ENCODE measurements at regions not wholly inside any gene's neighbourhood (a gene's known extent, or its start where the extent isn't known, plus 50 kb on each side); places are given as distances from the start of the nearest gene placed in this dataset.

DNA sequence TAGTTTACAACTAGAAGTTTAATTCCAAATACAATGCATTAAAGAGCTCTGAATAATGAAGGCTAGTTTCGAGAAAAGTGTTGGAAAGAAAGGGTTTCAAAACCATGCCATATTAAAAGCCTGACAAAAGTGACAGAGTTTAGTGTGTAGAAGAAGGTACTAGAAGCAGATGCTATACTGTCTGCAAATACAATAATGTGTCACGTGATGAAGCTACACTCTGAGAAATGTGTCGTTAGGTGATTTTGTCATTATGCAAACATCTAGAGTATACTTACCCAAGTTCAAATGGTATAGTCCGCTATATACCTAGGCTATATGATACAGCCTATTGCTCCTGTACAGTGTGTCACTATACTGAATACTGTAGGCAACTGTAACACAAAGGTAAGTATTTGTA lies 494.1 kb downstream of the TLE1 start:
- no peaks in the 10 kb centered on the region for H3K36me3 ChIP-seq (ENCODE audit: insufficient read depth, low read depth, low read length)
- no peaks in the 10 kb centered on the region for H3K27me3 ChIP-seq (ENCODE audit: insufficient read depth, low read length)
- no peak overlapping the region for H3K27ac ChIP-seq (ENCODE audit: low read length)
- peaks cover 6% of the 10 kb centered on the region; the same call in 1 of the 2 replicates for H3K9me3 ChIP-seq (ENCODE audit: insufficient read depth, low read depth, low read length)
- H3K4me1 ChIP-seq (ENCODE audit: insufficient read depth, low read length): no peaks in the 10 kb centered on the region
- H3K9ac ChIP-seq (ENCODE audit: low read depth, low read length): no peak overlapping the region
- no peak overlapping the region for H3K4me3 ChIP-seq (ENCODE audit: low read length)

DNA sequence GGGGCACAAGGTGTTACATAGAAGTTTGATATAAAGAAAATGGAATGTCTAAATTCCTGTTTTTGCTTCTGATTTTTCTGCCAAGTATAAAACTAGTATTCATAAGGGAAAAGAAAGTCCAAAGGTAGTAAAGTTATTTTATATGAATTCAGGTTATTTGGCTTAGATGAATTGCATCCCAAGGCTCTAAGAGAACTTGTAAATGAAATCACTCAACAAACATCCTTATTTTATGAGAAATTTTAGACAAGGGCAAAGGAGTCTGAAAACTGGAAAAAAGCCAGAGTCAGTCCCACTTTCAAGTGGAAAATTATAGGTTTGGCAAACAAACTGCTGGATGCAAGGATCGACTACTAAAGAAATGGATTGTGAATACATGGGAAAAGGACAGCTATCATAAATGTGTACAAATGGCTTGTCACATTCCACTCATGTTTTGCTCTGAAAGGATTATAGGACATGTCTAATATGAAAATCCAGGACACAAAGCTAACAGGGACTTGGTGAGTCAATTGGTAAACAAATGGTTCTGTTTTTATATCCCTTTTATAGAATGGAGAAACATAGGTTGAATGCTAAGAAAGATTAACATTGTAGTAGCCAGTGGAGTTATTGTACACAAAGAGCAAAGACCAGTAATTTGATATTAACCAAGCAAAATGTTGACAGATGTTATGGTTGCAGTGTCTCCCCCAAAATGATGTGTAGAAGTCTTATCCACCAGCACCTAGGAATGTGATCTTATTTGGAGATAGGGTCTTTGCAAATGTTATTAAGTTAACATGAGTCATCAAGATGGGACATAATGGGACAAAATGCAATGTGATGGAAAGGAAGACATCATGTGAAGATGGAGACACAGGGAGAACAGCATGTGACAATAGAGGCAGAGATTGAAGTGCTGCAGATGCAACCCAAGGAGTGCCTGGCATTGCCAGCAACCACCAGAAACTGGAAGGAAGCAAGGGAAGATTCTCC lies 495.7 kb downstream of the TLE1 start:
- Histone ChIP-seq H3K27me3 (ENCODE audit: insufficient read depth, low read length) (no peaks in the 10 kb centered on the region), H3K36me3 (ENCODE audit: insufficient read depth, low read depth, low read length) (no peaks in the 10 kb centered on the region), H3K9ac (ENCODE audit: low read depth, low read length) (no peak overlapping the region), H3K4me1 (ENCODE audit: insufficient read depth, low read length) (no peaks in the 10 kb centered on the region), H3K27ac (ENCODE audit: low read length) (no peak overlapping the region), H3K4me3 (ENCODE audit: low read length) (no peak overlapping the region), H3K9me3 (ENCODE audit: insufficient read depth, low read depth, low read length) (peaks cover 6% of the 10 kb centered on the region; the same call in 1 of the 2 replicates)

DNA sequence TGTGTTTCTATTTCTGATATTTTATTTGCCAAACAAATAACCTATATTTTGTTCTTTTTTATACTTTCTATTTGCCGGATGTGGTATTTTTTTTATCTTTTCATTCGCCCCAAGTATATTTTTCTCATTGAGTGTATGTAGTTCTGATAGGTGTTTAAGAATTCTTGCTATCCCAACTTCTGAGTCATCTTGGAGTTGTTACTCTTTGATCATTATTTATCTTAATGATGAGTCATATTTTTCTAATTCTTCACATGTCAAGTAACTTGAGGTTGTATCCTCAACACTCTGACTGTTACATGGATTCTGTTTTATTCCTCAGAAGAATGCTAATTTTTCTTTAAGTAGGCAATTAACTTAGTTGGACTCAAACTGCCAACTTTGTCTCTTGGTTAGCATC lies 498.1 kb downstream of the TLE1 start:
- Histone ChIP-seq H3K4me1 (ENCODE audit: insufficient read depth, low read length) (no peaks in the 10 kb centered on the region), H3K27me3 (ENCODE audit: insufficient read depth, low read length) (no peaks in the 10 kb centered on the region), H3K9me3 (ENCODE audit: insufficient read depth, low read depth, low read length) (peaks cover 6% of the 10 kb centered on the region; the same call in 1 of the 2 replicates), H3K36me3 (ENCODE audit: insufficient read depth, low read depth, low read length) (no peaks in the 10 kb centered on the region), H3K9ac (ENCODE audit: low read depth, low read length) (no peak overlapping the region), H3K27ac (ENCODE audit: low read length) (no peak overlapping the region), H3K4me3 (ENCODE audit: low read length) (no peak overlapping the region)

DNA sequence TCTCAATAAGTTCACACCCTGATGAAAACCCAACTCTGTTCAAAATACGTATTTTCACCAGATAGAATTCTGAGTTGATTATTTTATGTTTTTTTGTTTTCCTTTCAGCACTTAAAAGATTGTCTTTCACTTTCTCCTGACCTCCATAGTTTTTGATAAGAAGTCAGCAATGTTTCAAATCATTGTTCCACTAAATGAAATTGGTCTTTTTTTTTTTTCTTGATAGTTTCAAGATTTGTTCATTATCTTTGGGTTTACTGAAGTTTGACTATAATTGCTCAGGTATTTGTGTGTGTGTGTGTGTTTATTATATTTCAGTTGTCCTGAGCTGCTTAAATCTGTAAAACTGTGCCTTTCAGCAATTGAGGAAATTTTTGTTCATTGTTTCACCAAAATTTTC lies 498.7 kb downstream of the TLE1 start:
- no peak overlapping the region for H3K4me3 ChIP-seq (ENCODE audit: low read length)
- no peaks in the 10 kb centered on the region for H3K27me3 ChIP-seq (ENCODE audit: insufficient read depth, low read length)
- no peak overlapping the region for H3K27ac ChIP-seq (ENCODE audit: low read length)

DNA sequence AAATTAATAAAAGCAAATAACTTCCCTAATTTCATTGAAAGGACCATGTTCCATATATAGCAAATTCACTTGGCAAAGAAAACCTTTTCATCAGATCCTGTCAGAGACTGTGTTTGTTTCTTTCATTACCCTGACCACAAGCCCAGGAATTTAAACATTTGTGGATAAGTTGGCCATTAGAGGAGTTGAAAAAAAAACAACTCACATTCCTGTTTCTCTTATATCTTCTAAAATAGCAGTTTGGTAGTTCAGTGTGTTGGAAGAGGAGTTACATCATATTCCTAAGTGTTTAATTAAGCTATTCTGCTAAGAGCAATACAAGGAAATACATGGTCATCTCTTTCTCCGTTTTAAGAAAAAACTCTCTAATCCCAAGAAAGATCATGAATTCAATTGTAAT lies 505.6 kb downstream of the TLE1 start:
- H3K27ac ChIP-seq (ENCODE audit: low read length): no peak overlapping the region
- H3K9ac ChIP-seq (ENCODE audit: low read depth, low read length): no peak overlapping the region
- H3K36me3 ChIP-seq (ENCODE audit: insufficient read depth, low read depth, low read length): no peaks in the 10 kb centered on the region
- H3K4me3 ChIP-seq (ENCODE audit: low read length): no peak overlapping the region
- no peaks in the 10 kb centered on the region for H3K9me3 ChIP-seq (ENCODE audit: insufficient read depth, low read depth, low read length)
- no peaks in the 10 kb centered on the region for H3K4me1 ChIP-seq (ENCODE audit: insufficient read depth, low read length)
- H3K27me3 ChIP-seq (ENCODE audit: insufficient read depth, low read length): no peaks in the 10 kb centered on the region

More for the DNA sequence above, 498.7 kb downstream of the TLE1 start:
- H3K4me1 ChIP-seq (ENCODE audit: insufficient read depth, low read length): no peaks in the 10 kb centered on the region
- H3K36me3 ChIP-seq (ENCODE audit: insufficient read depth, low read depth, low read length): no peaks in the 10 kb centered on the region
- peaks cover 6% of the 10 kb centered on the region; the same call in 1 of the 2 replicates for H3K9me3 ChIP-seq (ENCODE audit: insufficient read depth, low read depth, low read length)
- no peak overlapping the region for H3K9ac ChIP-seq (ENCODE audit: low read depth, low read length)

DNA sequence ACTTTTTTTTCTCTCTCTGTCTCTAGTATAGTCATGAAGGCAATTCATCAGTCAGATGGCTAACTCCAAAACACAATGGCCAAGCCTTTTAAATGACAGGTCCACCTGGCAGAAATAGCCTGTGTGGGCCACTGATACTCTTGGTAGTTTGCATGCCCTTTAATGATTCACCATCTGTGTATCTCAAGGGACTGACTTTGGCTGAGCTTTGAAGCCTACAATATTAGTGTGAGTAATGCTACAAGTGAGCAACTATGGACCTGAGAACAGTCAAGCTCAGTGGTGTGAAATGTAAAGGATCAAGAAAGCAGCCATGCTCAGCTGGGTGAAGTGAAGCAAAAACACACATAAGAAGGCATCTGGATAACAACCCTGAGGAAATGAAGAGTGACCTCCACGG lies 506.9 kb downstream of the TLE1 start:
- Histone ChIP-seq H3K4me1 (ENCODE audit: insufficient read depth, low read length) (no peaks in the 10 kb centered on the region), H3K9ac (ENCODE audit: low read depth, low read length) (no peak overlapping the region), H3K4me3 (ENCODE audit: low read length) (no peak overlapping the region), H3K9me3 (ENCODE audit: insufficient read depth, low read depth, low read length) (no peaks in the 10 kb centered on the region), H3K27ac (ENCODE audit: low read length) (no peak overlapping the region), H3K36me3 (ENCODE audit: insufficient read depth, low read depth, low read length) (no peaks in the 10 kb centered on the region), H3K27me3 (ENCODE audit: insufficient read depth, low read length) (no peaks in the 10 kb centered on the region)

DNA sequence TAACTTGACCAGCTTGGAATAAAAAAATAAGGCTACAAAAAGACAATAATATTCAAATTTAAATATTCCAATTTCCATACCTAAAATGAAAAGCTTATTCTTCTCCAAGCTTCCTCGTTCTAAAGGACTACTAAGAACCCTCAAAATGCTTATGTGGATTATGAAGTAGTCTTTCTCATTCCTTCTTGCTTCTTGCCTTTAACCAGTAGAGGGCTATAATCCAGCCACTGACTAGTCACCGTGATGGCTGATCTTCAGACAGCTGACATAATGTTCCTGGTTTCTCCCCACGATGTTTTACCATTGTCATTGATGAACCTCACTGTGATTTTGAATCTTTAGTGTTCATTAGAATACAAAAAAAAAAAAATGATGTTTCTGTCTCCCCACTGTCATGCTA lies 515.3 kb downstream of the TLE1 start:
- Histone ChIP-seq H3K27ac (ENCODE audit: low read length) (no peak overlapping the region), H3K9me3 (ENCODE audit: insufficient read depth, low read depth, low read length) (no peaks in the 10 kb centered on the region), H3K36me3 (ENCODE audit: insufficient read depth, low read depth, low read length) (no peaks in the 10 kb centered on the region), H3K9ac (ENCODE audit: low read depth, low read length) (no peak overlapping the region), H3K4me3 (ENCODE audit: low read length) (no peak overlapping the region), H3K4me1 (ENCODE audit: insufficient read depth, low read length) (no peaks in the 10 kb centered on the region), H3K27me3 (ENCODE audit: insufficient read depth, low read length) (no peaks in the 10 kb centered on the region)

- no peak overlapping the region for H3K4me3 ChIP-seq (ENCODE audit: low read length)
- no peaks in the 10 kb centered on the region for H3K9me3 ChIP-seq (ENCODE audit: insufficient read depth, low read depth, low read length)
- no peaks in the 10 kb centered on the region for H3K36me3 ChIP-seq (ENCODE audit: insufficient read depth, low read depth, low read length)
- H3K27ac ChIP-seq (ENCODE audit: low read length): no peak overlapping the region
- no peak overlapping the region for H3K9ac ChIP-seq (ENCODE audit: low read depth, low read length)
- H3K27me3 ChIP-seq (ENCODE audit: insufficient read depth, low read length): no peaks in the 10 kb centered on the region
- H3K4me1 ChIP-seq (ENCODE audit: insufficient read depth, low read length): no peaks in the 10 kb centered on the region
Measured at GRCh38 chr9:81171689-81172088, 517.7 kb downstream of the TLE1 start.

DNA sequence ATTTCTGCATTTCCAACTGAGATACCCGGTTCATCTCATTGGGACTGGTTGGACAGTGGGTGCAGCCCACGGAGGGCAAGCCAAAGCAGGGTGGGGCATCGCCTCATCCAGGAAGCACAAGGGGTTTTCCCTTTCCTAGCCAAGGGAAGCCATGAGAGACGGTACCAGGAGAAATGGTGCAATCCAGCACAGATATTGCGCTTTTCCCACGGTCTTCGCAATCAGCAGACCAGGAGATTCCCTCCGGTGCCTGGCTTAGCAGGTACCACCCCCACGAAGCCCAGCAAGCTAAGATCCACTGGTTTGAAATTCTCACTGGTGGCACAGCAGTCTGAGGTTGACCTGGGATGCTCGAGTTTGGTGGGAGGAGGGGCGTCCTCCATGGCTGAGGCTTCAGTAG lies 527.0 kb downstream of the TLE1 start:
- H3K9ac ChIP-seq (ENCODE audit: low read depth, low read length): no peak overlapping the region
- no peak overlapping the region for H3K27ac ChIP-seq (ENCODE audit: low read length)
- no peaks in the 10 kb centered on the region for H3K9me3 ChIP-seq (ENCODE audit: insufficient read depth, low read depth, low read length)
- H3K4me1 ChIP-seq (ENCODE audit: insufficient read depth, low read length): no peaks in the 10 kb centered on the region
- no peaks in the 10 kb centered on the region for H3K27me3 ChIP-seq (ENCODE audit: insufficient read depth, low read length)
- no peak overlapping the region for H3K4me3 ChIP-seq (ENCODE audit: low read length)
- no peaks in the 10 kb centered on the region for H3K36me3 ChIP-seq (ENCODE audit: insufficient read depth, low read depth, low read length)

DNA sequence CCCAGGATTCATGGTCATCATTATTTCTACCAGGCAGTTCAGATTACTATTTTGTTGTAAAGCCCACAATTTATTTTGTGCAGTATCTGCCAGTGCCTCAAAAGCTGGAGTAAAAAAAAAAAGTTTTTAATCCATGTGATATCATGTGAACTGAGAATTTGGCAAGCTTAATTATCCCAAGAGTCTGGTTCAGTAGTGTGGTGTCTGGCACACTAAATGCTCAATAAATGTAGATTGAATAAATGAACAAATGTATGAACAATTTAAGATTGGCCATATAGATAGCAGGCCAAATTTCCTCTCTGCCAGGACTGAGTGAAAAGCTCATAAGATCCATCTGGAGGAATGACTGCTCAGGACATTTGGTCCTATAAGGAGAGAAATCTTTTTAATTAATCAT lies 533.0 kb downstream of the TLE1 start:
- Histone ChIP-seq H3K4me3 (ENCODE audit: low read length) (no peak overlapping the region), H3K9ac (ENCODE audit: low read depth, low read length) (no peak overlapping the region), H3K36me3 (ENCODE audit: insufficient read depth, low read depth, low read length) (no peaks in the 10 kb centered on the region), H3K27me3 (ENCODE audit: insufficient read depth, low read length) (no peaks in the 10 kb centered on the region), H3K4me1 (ENCODE audit: insufficient read depth, low read length) (no peaks in the 10 kb centered on the region), H3K27ac (ENCODE audit: low read length) (no peak overlapping the region), H3K9me3 (ENCODE audit: insufficient read depth, low read depth, low read length) (no peaks in the 10 kb centered on the region)

- Histone ChIP-seq H3K9me3 (ENCODE audit: insufficient read depth, low read depth, low read length) (peaks cover 5% of the 10 kb centered on the region; the same call in 1 of the 2 replicates), H3K9ac (ENCODE audit: low read depth, low read length) (no peak overlapping the region), H3K4me3 (ENCODE audit: low read length) (no peak overlapping the region), H3K27ac (ENCODE audit: low read length) (no peak overlapping the region), H3K36me3 (ENCODE audit: insufficient read depth, low read depth, low read length) (no peaks in the 10 kb centered on the region), H3K27me3 (ENCODE audit: insufficient read depth, low read length) (no peaks in the 10 kb centered on the region), H3K4me1 (ENCODE audit: insufficient read depth, low read length) (no peaks in the 10 kb centered on the region)
Measured at GRCh38 chr9:81150016-81150625, 539.2 kb downstream of the TLE1 start.

Measured in iPS-20b (cell line).